ENCODE measurements at regions not wholly inside any gene's neighbourhood (a gene's known extent, or its start where the extent isn't known, plus 50 kb on each side); places are given as distances from the start of the nearest gene placed in this dataset.

- no peaks in the 10 kb centered on the region for H3K79me2 ChIP-seq (ENCODE audit: insufficient read depth, low read length)
- no peaks in the 10 kb centered on the region for H3K4me1 ChIP-seq (ENCODE audit: insufficient read depth, low read length, severe bottlenecking)
- H3K4me3 ChIP-seq (ENCODE audit: low read depth, low read length, poor library complexity, severe bottlenecking): no peak overlapping the region
- no peaks in the 10 kb centered on the region for H3F3A ChIP-seq (ENCODE audit: insufficient read depth, low read length)
- no peaks in the 10 kb centered on the region for H4K20me1 ChIP-seq (ENCODE audit: insufficient read depth, low read length)
- no peaks in the 10 kb centered on the region for H3K36me3 ChIP-seq (ENCODE audit: insufficient read depth, low read length)
- H3K27me3 ChIP-seq (ENCODE audit: insufficient read depth, low read length): no peaks in the 10 kb centered on the region
- H3K9me3 ChIP-seq (ENCODE audit: low read length): no peaks in the 10 kb centered on the region
- H3K9me2 ChIP-seq (ENCODE audit: low read depth, low read length): no peaks in the 10 kb centered on the region
- H2AFZ ChIP-seq (ENCODE audit: low read length): no peak overlapping the region
- no peak overlapping the region for H3K4me2 ChIP-seq (ENCODE audit: low read length)
- H3K9ac ChIP-seq (ENCODE audit: low read length): no peak overlapping the region
- no peak for TF ChIP-seq EZH2 (IDR thresholded peaks at IDR 0.05; ENCODE audit: borderline replicate concordance, low read length)
- TF ChIP-seq, protein P1, sequence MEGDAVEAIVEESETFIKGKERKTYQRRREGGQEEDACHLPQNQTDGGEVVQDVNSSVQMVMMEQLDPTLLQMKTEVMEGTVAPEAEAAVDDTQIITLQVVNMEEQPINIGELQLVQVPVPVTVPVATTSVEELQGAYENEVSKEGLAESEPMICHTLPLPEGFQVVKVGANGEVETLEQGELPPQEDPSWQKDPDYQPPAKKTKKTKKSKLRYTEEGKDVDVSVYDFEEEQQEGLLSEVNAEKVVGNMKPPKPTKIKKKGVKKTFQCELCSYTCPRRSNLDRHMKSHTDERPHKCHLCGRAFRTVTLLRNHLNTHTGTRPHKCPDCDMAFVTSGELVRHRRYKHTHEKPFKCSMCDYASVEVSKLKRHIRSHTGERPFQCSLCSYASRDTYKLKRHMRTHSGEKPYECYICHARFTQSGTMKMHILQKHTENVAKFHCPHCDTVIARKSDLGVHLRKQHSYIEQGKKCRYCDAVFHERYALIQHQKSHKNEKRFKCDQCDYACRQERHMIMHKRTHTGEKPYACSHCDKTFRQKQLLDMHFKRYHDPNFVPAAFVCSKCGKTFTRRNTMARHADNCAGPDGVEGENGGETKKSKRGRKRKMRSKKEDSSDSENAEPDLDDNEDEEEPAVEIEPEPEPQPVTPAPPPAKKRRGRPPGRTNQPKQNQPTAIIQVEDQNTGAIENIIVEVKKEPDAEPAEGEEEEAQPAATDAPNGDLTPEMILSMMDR (IDR thresholded peaks at IDR 0.05; ENCODE audit: low read length): no peak
- H3K27ac ChIP-seq (ENCODE audit: low read depth, low read length, poor library complexity, severe bottlenecking): no peak overlapping the region
Measured at GRCh38 chr3:88930611-88931010, 176.8 kb upstream of the EPHA3 start.

DNA sequence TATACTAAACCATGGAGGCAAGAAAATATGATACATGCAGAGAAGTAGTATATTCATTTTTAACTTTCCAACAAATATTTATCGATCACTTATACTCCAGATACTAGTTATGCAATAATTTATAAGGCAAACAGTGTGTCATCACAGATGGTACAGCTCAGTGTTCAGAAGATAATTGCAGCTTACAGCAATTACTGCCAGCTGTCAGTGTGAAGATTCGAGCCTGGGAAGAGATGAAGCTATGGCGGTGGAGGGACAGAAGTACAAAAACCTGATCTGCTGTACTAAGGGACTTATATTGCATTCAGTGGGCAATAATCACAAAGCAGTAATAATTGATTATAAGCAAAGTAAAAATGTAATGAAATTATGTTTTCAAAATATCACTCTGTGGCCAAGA lies 170.6 kb upstream of the EPHA3 start:
- no peaks in the 10 kb centered on the region for H3K36me3 ChIP-seq (ENCODE audit: insufficient read depth, low read length)
- no peaks in the 10 kb centered on the region for H3K4me1 ChIP-seq (ENCODE audit: insufficient read depth, low read length, severe bottlenecking)
- H3K4me2 ChIP-seq (ENCODE audit: low read length): no peak overlapping the region
- TF ChIP-seq EZH2 (IDR thresholded peaks at IDR 0.05; ENCODE audit: borderline replicate concordance, low read length): no peak
- TF ChIP-seq, protein P1 (IDR thresholded peaks at IDR 0.05; ENCODE audit: low read length): no peak
- no peaks in the 10 kb centered on the region for H3F3A ChIP-seq (ENCODE audit: insufficient read depth, low read length)
- no peak overlapping the region for H3K4me3 ChIP-seq (ENCODE audit: low read depth, low read length, poor library complexity, severe bottlenecking)
- H3K9me3 ChIP-seq (ENCODE audit: low read length): no peaks in the 10 kb centered on the region
- no peaks in the 10 kb centered on the region for H3K27me3 ChIP-seq (ENCODE audit: insufficient read depth, low read length)
- H2AFZ ChIP-seq (ENCODE audit: low read length): no peak overlapping the region
- H4K20me1 ChIP-seq (ENCODE audit: insufficient read depth, low read length): no peaks in the 10 kb centered on the region
- no peaks in the 10 kb centered on the region for H3K79me2 ChIP-seq (ENCODE audit: insufficient read depth, low read length)
- no peaks in the 10 kb centered on the region for H3K9me2 ChIP-seq (ENCODE audit: low read depth, low read length)
- no peak overlapping the region for H3K27ac ChIP-seq (ENCODE audit: low read depth, low read length, poor library complexity, severe bottlenecking)
- H3K9ac ChIP-seq (ENCODE audit: low read length): no peak overlapping the region

DNA sequence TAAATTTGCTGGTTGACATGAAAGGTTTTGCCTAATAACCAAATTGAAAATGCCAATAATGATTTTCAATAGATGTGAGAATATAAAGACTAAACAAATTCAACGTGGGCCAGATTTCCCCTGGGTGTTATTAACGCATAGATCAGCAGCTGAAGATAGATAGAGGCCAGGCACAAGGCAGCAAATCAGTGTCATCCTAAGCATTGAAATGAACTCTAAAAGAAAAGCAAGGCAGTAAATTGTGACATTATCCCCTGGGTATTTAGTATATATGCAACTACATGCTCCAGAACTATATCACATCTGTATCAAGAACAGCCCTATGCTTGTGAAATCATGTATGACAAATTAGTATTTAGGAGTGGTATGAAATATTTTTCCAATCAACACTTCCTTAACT lies 167.1 kb upstream of the EPHA3 start:
- H3K4me1 ChIP-seq (ENCODE audit: insufficient read depth, low read length, severe bottlenecking): no peaks in the 10 kb centered on the region

More for the DNA sequence above, 167.1 kb upstream of the EPHA3 start:
- Histone ChIP-seq H3K79me2 (ENCODE audit: insufficient read depth, low read length) (no peaks in the 10 kb centered on the region), H3K4me2 (ENCODE audit: low read length) (no peak overlapping the region), H3K9me3 (ENCODE audit: low read length) (no peaks in the 10 kb centered on the region), H3K4me3 (ENCODE audit: low read depth, low read length, poor library complexity, severe bottlenecking) (no peak overlapping the region), H3K27me3 (ENCODE audit: insufficient read depth, low read length) (no peaks in the 10 kb centered on the region), H3K36me3 (ENCODE audit: insufficient read depth, low read length) (no peaks in the 10 kb centered on the region), H2AFZ (ENCODE audit: low read length) (no peak overlapping the region), H4K20me1 (ENCODE audit: insufficient read depth, low read length) (no peaks in the 10 kb centered on the region), H3K9ac (ENCODE audit: low read length) (no peak overlapping the region), H3K9me2 (ENCODE audit: low read depth, low read length) (no peaks in the 10 kb centered on the region), H3F3A (ENCODE audit: insufficient read depth, low read length) (no peaks in the 10 kb centered on the region), H3K27ac (ENCODE audit: low read depth, low read length, poor library complexity, severe bottlenecking) (no peak overlapping the region)
- TF ChIP-seq EZH2 (IDR thresholded peaks at IDR 0.05; ENCODE audit: borderline replicate concordance, low read length): no peak
- TF ChIP-seq, protein P1 (IDR thresholded peaks at IDR 0.05; ENCODE audit: low read length): no peak

Measured in OCI-LY1 (cell line).